Fibroblast of gingiva (primary cell): ENCODE measurements at regions not wholly inside any gene's neighbourhood (a gene's known extent, or its start where the extent isn't known, plus 50 kb on each side); places are given as distances from the start of the nearest gene placed in this dataset.

ENCODE experiments used
- DNase-seq: peaks from one replicate; pipeline ENCODE4 v3.0.0-alpha.2; 2011; ENCODE audit warnings: low read depth

DNA sequence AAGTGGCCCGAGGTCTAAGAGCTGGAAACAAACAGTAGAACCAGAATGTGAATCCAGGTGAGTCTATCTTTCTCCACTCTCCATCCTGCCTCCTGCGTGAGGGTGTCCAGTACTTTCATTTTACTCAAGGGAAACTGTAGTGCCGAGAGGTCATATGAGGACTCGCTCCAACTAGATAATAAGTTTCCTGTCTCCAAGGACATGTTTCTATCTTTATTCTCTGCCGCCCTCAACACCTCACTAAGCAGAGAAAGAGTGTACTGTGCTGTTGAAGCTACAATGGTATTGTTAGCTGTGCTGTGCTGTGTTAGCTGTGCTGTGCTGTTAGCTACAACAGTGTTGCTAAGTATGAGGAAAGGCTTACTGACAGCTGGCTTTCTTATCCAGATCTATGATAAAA lies 137.9 kb upstream of the COL8A1 start:
- DNase-seq, result no peak

- DNase-seq, result peak; percentile 60
Measured at GRCh38 chr3:99499235-99500158, 138.9 kb upstream of the COL8A1 start.

GRCh38 chr3:99498550-99499234 lies 139.7 kb upstream of the COL8A1 start:
- peak; percentile 43 for DNase-seq

- DNase-seq, result no peak
Measured at GRCh38 chr3:99487894-99488293, 150.5 kb upstream of the COL8A1 start.

DNA sequence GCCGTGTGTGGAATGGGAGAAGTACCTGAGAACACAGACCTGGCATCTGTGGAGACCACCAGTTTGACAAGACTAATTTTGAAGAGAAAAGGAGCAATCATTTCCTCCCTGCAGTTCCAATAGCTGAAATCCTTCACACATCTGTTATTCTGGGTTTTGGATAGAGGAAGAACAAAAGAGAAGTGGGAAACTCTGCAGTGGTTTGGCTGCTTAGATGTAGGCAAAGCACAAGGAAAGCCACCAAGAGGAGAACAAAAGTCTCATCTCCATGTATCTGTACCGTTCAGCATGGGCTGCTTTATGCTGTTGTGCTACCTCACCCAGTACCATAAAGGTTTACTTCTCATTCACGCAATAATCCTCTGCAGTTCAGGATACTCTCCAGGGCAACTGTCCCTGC lies 153.1 kb upstream of the COL8A1 start:
- DNase-seq, result no peak

DNA sequence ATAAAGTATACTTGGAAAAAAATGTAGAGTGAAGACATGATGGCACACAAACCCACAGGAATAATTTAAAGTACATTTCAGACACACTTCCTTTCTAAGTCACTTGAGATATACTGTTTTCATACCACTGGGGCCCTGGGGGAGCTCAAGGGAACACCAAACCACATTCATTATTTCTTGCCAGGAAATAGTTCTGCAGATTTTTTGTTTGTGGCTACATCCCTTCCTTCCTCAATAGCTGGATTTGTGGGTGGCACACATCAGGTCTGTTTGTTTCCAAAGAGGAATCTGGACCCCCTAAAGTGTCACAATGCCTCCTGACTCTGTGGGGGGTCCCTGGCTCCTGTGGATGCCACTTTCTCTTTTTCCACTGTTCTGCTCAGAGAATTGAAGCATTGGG lies 153.5 kb upstream of the COL8A1 start:
- DNase-seq, result peak; percentile 77

DNA sequence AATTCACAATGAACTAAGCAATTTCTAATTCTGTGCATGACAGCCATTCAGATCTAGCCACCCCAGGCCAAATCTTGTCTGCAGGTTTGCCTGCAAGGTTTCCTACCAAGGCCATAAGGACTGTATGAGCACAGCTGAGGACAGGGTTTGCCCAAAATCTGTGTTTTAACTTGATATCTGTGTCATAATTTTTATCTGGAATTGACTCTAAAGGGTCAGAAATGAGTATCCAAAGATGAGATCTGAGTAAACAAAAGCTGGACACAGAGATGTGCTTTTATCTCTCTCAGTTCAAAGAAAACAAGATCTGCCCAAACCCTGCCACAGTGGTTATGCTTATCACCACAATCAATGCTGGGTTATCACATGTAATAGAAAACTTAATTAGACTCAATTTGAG lies 154.6 kb upstream of the COL8A1 start:
- DNase-seq, result no peak

GRCh38 chr3:99482191-99482590 lies 156.2 kb upstream of the COL8A1 start:
- DNase-seq, result no peak

GRCh38 chr3:99481561-99481960 lies 156.8 kb upstream of the COL8A1 start:
- DNase-seq, result no peak

- peak; percentile 39 for DNase-seq
Measured at GRCh38 chr3:99479768-99480167, 158.6 kb upstream of the COL8A1 start.

DNA sequence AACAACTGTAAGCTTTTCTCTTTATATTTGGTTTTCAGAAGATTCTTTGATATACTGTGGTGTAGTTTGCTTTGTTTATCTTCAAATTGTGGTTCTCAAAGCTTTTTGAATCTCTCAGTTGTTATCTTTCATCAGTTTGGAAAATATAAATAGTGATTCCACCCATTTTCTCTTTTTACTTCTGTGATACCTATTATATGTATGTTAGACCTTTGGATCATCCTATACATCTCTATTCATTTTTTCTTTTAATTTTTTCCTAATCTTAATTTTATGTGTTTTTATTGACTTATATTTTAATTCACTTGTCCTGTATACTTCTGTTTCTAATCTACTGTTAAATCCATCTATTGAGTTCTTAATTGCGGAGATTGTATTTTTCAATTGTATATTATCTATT lies 160.7 kb upstream of the COL8A1 start:
- no peak for DNase-seq

GRCh38 chr3:99475229-99475628 lies 163.2 kb upstream of the COL8A1 start:
- DNase-seq, result peak; percentile 27

DNA sequence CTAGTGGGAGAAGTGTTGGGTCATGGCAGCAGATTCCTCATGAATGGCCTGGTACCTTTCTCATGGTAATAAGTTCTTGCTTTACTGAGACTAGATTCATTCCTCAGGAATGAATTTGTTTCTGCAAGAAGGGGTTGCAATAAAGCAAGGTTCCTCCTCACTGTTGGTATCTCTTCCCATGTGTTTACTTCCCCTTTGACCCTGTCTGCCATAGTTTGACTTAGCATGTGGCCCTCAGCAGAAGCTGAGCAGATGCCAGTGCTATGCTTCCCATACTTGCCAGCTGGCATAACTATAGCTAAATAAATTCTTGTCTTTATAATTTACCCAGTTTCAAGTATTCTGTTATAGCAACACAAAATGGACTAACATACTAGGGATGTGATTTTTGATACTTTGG lies 163.6 kb upstream of the COL8A1 start:
- DNase-seq, result peak; percentile 92

DNA sequence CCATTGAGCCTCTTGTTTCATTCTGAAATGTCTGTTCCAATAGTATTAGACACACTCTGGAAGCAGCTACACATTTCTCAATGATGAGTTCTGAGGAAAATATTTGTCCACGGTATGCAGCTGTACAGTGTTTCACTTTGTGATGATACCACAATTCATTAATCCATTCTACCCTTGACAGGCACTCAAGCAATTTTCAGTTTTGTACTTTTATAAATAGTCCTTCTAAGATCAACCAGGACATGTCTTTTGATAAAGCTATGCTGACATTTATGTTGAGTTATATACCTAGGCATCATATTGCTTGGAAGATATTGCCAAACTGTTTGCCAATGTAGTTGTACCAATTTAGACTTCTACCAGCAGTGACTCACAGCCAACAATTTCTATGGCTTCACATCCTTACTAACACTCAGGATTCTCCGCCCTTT lies 165.1 kb upstream of the COL8A1 start:
- DNase-seq, result peak; percentile 80

DNA sequence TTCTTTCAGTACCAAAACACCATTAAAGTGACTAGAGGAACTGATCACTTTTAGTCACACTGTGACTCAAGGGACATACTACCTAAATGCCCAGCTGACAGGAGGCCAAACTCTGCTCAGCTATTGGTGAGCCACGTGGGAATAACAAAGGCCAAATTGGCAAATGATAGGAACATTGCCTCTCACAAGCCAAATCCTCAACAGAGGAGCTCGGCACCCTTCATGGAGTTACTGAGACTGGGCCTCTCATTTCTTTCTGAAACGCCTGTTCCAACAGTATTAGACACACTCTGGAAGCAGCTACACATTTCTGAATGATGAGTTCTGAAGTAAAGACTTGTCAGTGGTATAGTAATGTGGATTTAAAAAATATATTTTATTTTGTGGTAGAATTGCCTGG lies 166.0 kb upstream of the COL8A1 start:
- peak; percentile 48 for DNase-seq

DNA sequence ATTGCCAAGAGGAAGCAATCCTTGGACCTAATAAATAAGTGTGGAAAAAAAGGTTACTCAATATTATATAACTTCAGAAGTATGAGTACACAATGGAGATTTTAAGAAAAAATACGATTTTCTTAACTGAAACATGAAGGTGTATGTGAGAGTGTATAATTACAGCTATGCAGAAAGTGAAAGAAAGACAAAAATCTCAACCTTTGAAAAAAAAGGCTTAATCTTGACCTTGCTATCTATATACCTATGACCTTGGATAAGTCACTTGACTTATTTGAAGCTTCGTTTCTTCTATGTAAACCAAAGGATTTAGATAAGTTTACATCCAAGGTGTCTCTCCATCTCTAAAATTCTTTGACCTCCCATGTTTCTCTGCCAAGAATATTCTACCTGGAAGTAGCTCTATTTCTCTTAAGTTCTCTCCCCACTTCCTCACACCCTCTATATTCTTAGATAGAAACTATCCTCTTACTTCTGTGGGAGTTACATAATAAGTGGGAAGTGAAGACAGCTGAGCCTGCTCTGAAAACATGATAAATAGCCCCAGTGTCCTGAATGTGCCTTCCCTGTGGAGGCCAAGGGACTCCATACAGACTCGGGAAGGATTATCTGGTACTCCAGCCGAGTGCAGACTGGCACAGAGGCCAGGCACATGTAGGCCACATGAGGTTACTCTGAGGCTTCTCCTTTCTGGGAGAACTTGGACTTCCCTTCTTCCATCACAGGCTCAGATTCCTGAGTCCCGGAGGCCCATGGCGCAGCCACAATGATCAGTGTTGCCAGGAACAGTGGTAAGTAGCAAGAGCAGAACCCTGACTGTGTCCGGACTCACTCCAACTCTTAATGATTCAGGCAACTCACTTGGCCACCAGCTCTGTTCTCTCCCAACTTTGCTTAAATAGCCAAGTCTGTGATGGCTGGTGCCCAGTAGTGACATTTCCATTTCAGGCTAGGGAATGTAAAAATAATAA lies 166.8 kb upstream of the COL8A1 start:
- DNase-seq, result peak; percentile 36

DNA sequence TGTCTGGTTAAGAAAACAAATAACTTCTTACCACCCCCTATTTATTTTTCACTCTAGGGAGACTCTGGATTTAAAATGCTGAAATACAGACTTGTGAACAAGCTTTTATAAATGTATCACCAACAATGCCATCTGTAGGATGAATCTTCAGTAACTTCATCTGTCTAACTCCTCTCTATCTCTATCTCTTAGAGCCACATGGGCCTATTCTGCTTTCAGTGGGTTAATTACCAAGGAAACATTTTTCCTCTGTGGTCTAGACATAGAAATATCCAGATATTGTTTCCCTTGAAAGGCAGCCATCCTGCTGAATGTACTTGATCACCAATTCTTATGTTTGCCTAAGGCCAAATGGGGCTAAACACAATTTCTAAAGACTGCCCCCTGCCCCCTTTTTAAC lies 167.6 kb upstream of the COL8A1 start:
- DNase-seq, result no peak

- no peak for DNase-seq
Measured at GRCh38 chr3:99468918-99469317, 169.5 kb upstream of the COL8A1 start.

DNA sequence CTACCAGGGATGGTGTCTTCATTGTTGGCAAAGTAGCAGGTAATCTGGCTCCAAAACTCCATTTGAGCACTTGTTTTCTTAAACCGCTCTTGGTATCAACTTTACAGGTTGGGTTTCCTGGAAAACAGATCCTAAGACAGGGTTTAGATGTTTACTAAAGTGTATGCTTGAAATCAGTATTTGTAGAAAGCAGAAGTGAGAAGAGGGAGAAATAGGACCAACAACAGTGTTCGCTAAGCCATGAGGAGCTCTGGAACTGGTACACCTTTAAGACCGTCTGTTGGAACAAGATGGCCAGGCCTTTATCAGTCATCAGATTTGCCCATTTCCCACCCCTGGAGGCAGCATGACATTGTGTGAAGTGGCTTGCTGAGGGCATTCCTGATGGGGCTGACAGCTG lies 171.0 kb upstream of the COL8A1 start:
- DNase-seq, result no peak

- no peak for DNase-seq
Measured at GRCh38 chr3:99466331-99466730, 172.1 kb upstream of the COL8A1 start.

- DNase-seq, result no peak
Measured at GRCh38 chr3:99458013-99458412, 180.4 kb upstream of the COL8A1 start.

DNA sequence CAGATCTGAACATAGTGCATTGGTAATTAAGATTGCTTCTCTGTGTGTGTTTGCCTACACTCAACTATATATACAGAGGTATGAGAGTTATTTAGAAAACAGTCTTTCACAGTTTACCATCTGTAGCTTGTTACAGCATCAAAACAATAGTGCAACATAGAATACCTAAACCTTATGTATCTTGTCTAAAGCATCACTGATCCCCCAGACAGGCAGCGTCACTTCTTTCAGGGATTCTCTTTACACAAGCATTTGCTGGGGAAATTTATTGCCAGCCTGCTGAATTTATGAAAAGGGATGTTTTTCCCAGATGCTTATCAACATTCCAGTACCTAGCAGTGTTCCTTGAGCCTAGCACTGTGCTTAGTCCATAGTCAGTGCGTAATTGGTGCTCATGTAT lies 195.8 kb upstream of the COL8A1 start:
- DNase-seq, result no peak
